HG03196 (cell line): ENCODE measurements at regions not wholly inside any gene's neighbourhood (a gene's known extent, or its start where the extent isn't known, plus 50 kb on each side); places are given as distances from the start of the nearest gene placed in this dataset.

Source experiments
- ATAC-seq: cut with Tn5 transposase; IDR thresholded peaks from one replicate; pipeline ENCODE4 v1.9.1; 2021; ENCODE audit not compliant: unreplicated experiment

- ATAC-seq, result no peak
These were observed 53.0 kb downstream of the RASSF10 start for GRCh38 chr11:13062115-13062514.

GRCh38 chr11:13064593-13064992 lies 55.5 kb downstream of the RASSF10 start:
- ATAC-seq, result no peak

GRCh38 chr11:13065200-13065787 lies 56.2 kb downstream of the RASSF10 start:
- ATAC-seq, result no peak

- no peak for ATAC-seq
These were observed 59.1 kb downstream of the RASSF10 start for GRCh38 chr11:13068211-13068610.

GRCh38 chr11:13073119-13073981 lies 64.2 kb downstream of the RASSF10 start:
- ATAC-seq, result no peak

- no peak for ATAC-seq
These were observed 65.8 kb downstream of the RASSF10 start for GRCh38 chr11:13074714-13075464.

GRCh38 chr11:13076961-13077360 lies 67.8 kb downstream of the RASSF10 start:
- no peak for ATAC-seq

GRCh38 chr11:13080861-13081260 lies 71.7 kb downstream of the RASSF10 start:
- ATAC-seq, result no peak

GRCh38 chr11:13082588-13082987 lies 73.5 kb downstream of the RASSF10 start:
- no peak for ATAC-seq

- no peak for ATAC-seq
These were observed 81.2 kb downstream of the RASSF10 start for GRCh38 chr11:13090228-13090708.

- no peak for ATAC-seq
These were observed 82.3 kb downstream of the RASSF10 start for GRCh38 chr11:13091373-13091772.

GRCh38 chr11:13091804-13092203 lies 82.7 kb downstream of the RASSF10 start:
- ATAC-seq, result no peak

GRCh38 chr11:13094930-13095687 lies 86.0 kb downstream of the RASSF10 start:
- ATAC-seq, result no peak

- no peak for ATAC-seq
These were observed 88.9 kb downstream of the RASSF10 start for GRCh38 chr11:13098063-13098462.

- ATAC-seq, result no peak
These were observed 89.6 kb downstream of the RASSF10 start for GRCh38 chr11:13098616-13099289.

- peak; percentile 42 for ATAC-seq
These were observed 92.8 kb downstream of the RASSF10 start for GRCh38 chr11:13101644-13102512.

GRCh38 chr11:13102513-13102840 lies 93.4 kb downstream of the RASSF10 start:
- no peak for ATAC-seq

- no peak for ATAC-seq
These were observed 93.9 kb downstream of the RASSF10 start for GRCh38 chr11:13102865-13103539.

GRCh38 chr11:13103962-13104554 lies 94.9 kb downstream of the RASSF10 start:
- ATAC-seq, result no peak
